Right cardiac atrium (tissue), 5 donors: ENCODE measurements at regions not wholly inside any gene's neighbourhood (a gene's known extent, or its start where the extent isn't known, plus 50 kb on each side); places are given as distances from the start of the nearest gene placed in this dataset.

Source experiments
- ATAC-seq, 2 donors: fragments of 200-7000 bp; cut with Tn5 transposase; one replicate each; pipeline versions ENCODE4 v1.8.0 to v1.9.1; 2020; ENCODE audit warnings: moderate library complexity in 2 of 2, mild to moderate bottlenecking in 1 of 2
- DNase-seq, 3 donors: peaks; one replicate each; pipeline ENCODE4 v3.0.0-alpha.2; 2020
- H3K27ac ChIP-seq: one replicate; pipeline ENCODE4 v1.5.1; 2013; ENCODE audit warnings: mild to moderate bottlenecking, low read length, control low read depth, moderate library complexity
- H3K27me3 ChIP-seq: one replicate; pipeline ENCODE4 v1.6.1; 2013; ENCODE audit not compliant: control insufficient read depth, insufficient read depth
- H3K4me1 ChIP-seq: one replicate; pipeline ENCODE4 v1.6.1; 2013; ENCODE audit warnings: low read length; ENCODE audit not compliant: control insufficient read depth, insufficient read depth
- H3K4me3 ChIP-seq: one replicate; pipeline ENCODE4 v1.5.1; 2013; ENCODE audit warnings: low read length, control low read depth
- H3K9me3 ChIP-seq: one replicate; pipeline ENCODE4 v1.6.1; 2013; ENCODE audit warnings: low read length; ENCODE audit not compliant: control insufficient read depth
- WGBS: extraction: QIAGEN DNeasy Blood & Tissue Kit; methylation state at CpG from one replicate; pipeline ENCODE4 v1.1.7; 2013; 5-methylcytosine and 5-hydroxymethylcytosine counted together
- intact Hi-C, 4 donors: fragments of 100-400 bp; cut with DNase I; formaldehyde crosslinking; loops; one replicate each; pipeline versions ENCODE4 v1.11.0 to v1.14.0; 2022 to 2023
- donor health status: healthy with polysubstance abuse.
- donor health status: DM: no; HTN: yes; CAD: no.
- donor health status: DM: no; HTN: no; CAD: no.
- donor health status: DM: no; HTN: yes; CAD: no; lungs with severe emphysema.
- donor health status: DM: yes; HTN: yes; CAD: no.

- no peak for ATAC-seq
- Histone ChIP-seq H3K4me3 (no peak overlapping the region), H3K9me3 (no peaks in the 10 kb centered on the region), H3K27ac (no peak overlapping the region), H3K27me3 (no peaks in the 10 kb centered on the region), H3K4me1 (no peaks in the 10 kb centered on the region)
- WGBS, result 69% methylated on average over 6 of the region's 6 CpGs
- intact Hi-C loops, result no loop called here
- no peak for DNase-seq
These were observed 72.3 kb upstream of the PDZRN3 start for GRCh38 chr3:73697020-73697419.

GRCh38 chr3:73695841-73696240, 71.1 kb upstream of the PDZRN3 start:
- Histone ChIP-seq H3K9me3 (no peaks in the 10 kb centered on the region), H3K4me3 (no peak overlapping the region), H3K27ac (no peak overlapping the region), H3K27me3 (no peaks in the 10 kb centered on the region), H3K4me1 (no peaks in the 10 kb centered on the region)
- WGBS, result 53% methylated on average over 3 of the region's 3 CpGs
- ATAC-seq (no peak), DNase-seq (no peak)
- intact Hi-C loops, result no loop called here

- DNase-seq (no peak), ATAC-seq (no peak)
- intact Hi-C loops, result no loop called here
- 85% methylated on average over 1 of the region's 1 CpG for WGBS
- no peaks in the 10 kb centered on the region for H3K4me1 ChIP-seq
- H3K4me3 ChIP-seq, result no peak overlapping the region
- no peak overlapping the region for H3K27ac ChIP-seq
- H3K9me3 ChIP-seq, result no peaks in the 10 kb centered on the region
- H3K27me3 ChIP-seq, result no peaks in the 10 kb centered on the region
These were observed 70.4 kb upstream of the PDZRN3 start for GRCh38 chr3:73694983-73695757.

GRCh38 chr3:73687106-73688004, 62.6 kb upstream of the PDZRN3 start:
- intact Hi-C loops, result no loop called here
- 54% methylated on average over 5 of the region's 5 CpGs for WGBS
- Histone ChIP-seq H3K4me3 (no peak overlapping the region), H3K27ac (no peak overlapping the region), H3K4me1 (no peaks in the 10 kb centered on the region), H3K27me3 (no peaks in the 10 kb centered on the region), H3K9me3 (no peaks in the 10 kb centered on the region)
- ATAC-seq (no peak), DNase-seq (no peak)

GRCh38 chr3:73685061-73685460, 60.3 kb upstream of the PDZRN3 start:
- ATAC-seq, result no peak
- Histone ChIP-seq H3K27me3 (no peaks in the 10 kb centered on the region), H3K4me3 (no peak overlapping the region), H3K27ac (no peak overlapping the region), H3K4me1 (no peaks in the 10 kb centered on the region), H3K9me3 (no peaks in the 10 kb centered on the region)
- WGBS, result 70% methylated on average over 4 of the region's 4 CpGs
- intact Hi-C loops, result no loop called here
- DNase-seq, result no peak

GRCh38 chr3:73683706-73684105, 59.0 kb upstream of the PDZRN3 start:
- Histone ChIP-seq H3K4me3 (no peak overlapping the region), H3K27me3 (no peaks in the 10 kb centered on the region)
- 71% methylated on average over 5 of the region's 5 CpGs for WGBS

GRCh38 chr3:73681610-73682009, 56.9 kb upstream of the PDZRN3 start:
- ATAC-seq, result no peak

More at GRCh38 chr3:73683706-73684105, 59.0 kb upstream of the PDZRN3 start:
- Histone ChIP-seq H3K4me1 (no peaks in the 10 kb centered on the region), H3K27ac (no peak overlapping the region), H3K9me3 (no peaks in the 10 kb centered on the region)
- ATAC-seq (no peak), DNase-seq (no peak)
- intact Hi-C loops, result no loop called here

GRCh38 chr3:73681198-73681597, 56.5 kb upstream of the PDZRN3 start:
- H3K4me3 ChIP-seq, result no peak overlapping the region
- no peak overlapping the region for H3K27ac ChIP-seq
- 76% methylated on average over 1 of the region's 1 CpG for WGBS
- H3K27me3 ChIP-seq, result no peaks in the 10 kb centered on the region
- no peak for ATAC-seq
- H3K4me1 ChIP-seq, result no peaks in the 10 kb centered on the region
- no peaks in the 10 kb centered on the region for H3K9me3 ChIP-seq
- DNase-seq, result no peak
- intact Hi-C loops, result no loop called here

More at GRCh38 chr3:73681610-73682009, 56.9 kb upstream of the PDZRN3 start:
- Histone ChIP-seq H3K4me3 (no peak overlapping the region), H3K27me3 (no peaks in the 10 kb centered on the region), H3K27ac (no peak overlapping the region), H3K9me3 (no peaks in the 10 kb centered on the region), H3K4me1 (no peaks in the 10 kb centered on the region)
- no peak for DNase-seq
- 73% methylated on average over 6 of the region's 6 CpGs for WGBS
- intact Hi-C loops, result no loop called here

- WGBS, result 62% methylated on average over 8 of the region's 8 CpGs
- intact Hi-C loops, result no loop called here
- H3K27me3 ChIP-seq, result no peaks in the 10 kb centered on the region
- H3K4me3 ChIP-seq, result no peak overlapping the region
- ATAC-seq, result no peak
- no peaks in the 10 kb centered on the region for H3K4me1 ChIP-seq
- H3K9me3 ChIP-seq, result no peaks in the 10 kb centered on the region
- H3K27ac ChIP-seq, result no peak overlapping the region
- DNase-seq, result no peak
These were observed 55.8 kb upstream of the PDZRN3 start for GRCh38 chr3:73680391-73681095.

- no peak for DNase-seq
- WGBS, result 90% methylated on average over 7 of the region's 7 CpGs
- Histone ChIP-seq H3K4me1 (no peaks in the 10 kb centered on the region), H3K27me3 (no peaks in the 10 kb centered on the region), H3K9me3 (no peaks in the 10 kb centered on the region), H3K4me3 (no peak overlapping the region), H3K27ac (no peak overlapping the region)
- intact Hi-C loops, result no loop called here
- no peak for ATAC-seq
These were observed 52.7 kb upstream of the PDZRN3 start for GRCh38 chr3:73677336-73678024.
